A673 (cell line): ENCODE measurements at regions not wholly inside any gene's neighbourhood (a gene's known extent, or its start where the extent isn't known, plus 50 kb on each side); places are given as distances from the start of the nearest gene placed in this dataset.
"Not testable (repeated sequence)": the region's sequence is repeated elsewhere in the genome, so short reads cannot be mapped to it uniquely, and the experiment has no call there.

Experiments
- BruUV-seq: library from RNA; stranded (reverse); fragments of 400-500 nt; replicated peaks from 2 replicates; lab custom pipeline; 2021; lab: Mats Ljungman, UMichigan
- CTCF ChIA-PET: fragments of 300-600 bp; sonication (Branson Sonifier 250); formaldehyde crosslinking; loops from one replicate; lab custom pipeline; 2022; ENCODE audit warnings: antibody characterized with exemption; lab: Charles Lee
- POLR2A ChIA-PET: fragments of 300-600 bp; sonication (Branson Sonifier 250); formaldehyde crosslinking; loops from one replicate; lab custom pipeline; 2022; ENCODE audit warnings: antibody characterized with exemption; ENCODE audit not compliant: low non-redundant PET; lab: Charles Lee
- DNase-seq: peaks from one replicate; pipeline ENCODE4 v3.0.0-alpha.2; 2015; ENCODE audit warnings: low spot score
- H3K27ac ChIP-seq: fragments of 200-600 bp; sonication (generic); 2 replicates; pipeline ENCODE4 v1.5.1; 2016; ENCODE audit warnings: mixed run types, low read depth, mild to moderate bottlenecking, mixed read lengths, antibody characterized with exemption, low read length; ENCODE audit not compliant: poor library complexity, severe bottlenecking
- H3K27me3 ChIP-seq: fragments of 200-600 bp; sonication (generic); replicated peaks from 2 replicates; pipeline ENCODE4 v1.6.1; 2017; ENCODE audit warnings: mixed run types, low read depth, mild to moderate bottlenecking, mixed read lengths, antibody characterized with exemption, low read length; ENCODE audit not compliant: insufficient read depth, poor library complexity
- H3K36me3 ChIP-seq: fragments of 200-600 bp; sonication (generic); 2 replicates; pipeline ENCODE4 v1.6.1; 2016; ENCODE audit warnings: mixed run types, mild to moderate bottlenecking, mixed read lengths, antibody characterized with exemption, low read length; ENCODE audit not compliant: insufficient read depth, poor library complexity, severe bottlenecking
- H3K4me1 ChIP-seq: fragments of 200-600 bp; sonication (generic); 2 replicates; pipeline ENCODE4 v1.6.1; 2017; ENCODE audit warnings: mixed run types, mild to moderate bottlenecking, mixed read lengths, antibody characterized with exemption, low read length; ENCODE audit not compliant: insufficient read depth, poor library complexity, severe bottlenecking
- H3K4me3 ChIP-seq: fragments of 200-600 bp; sonication (generic); 2 replicates; pipeline ENCODE4 v1.5.1; 2016; ENCODE audit warnings: low read depth, mixed run types, mild to moderate bottlenecking, mixed read lengths, low read length; ENCODE audit not compliant: poor library complexity, severe bottlenecking
- H3K9me3 ChIP-seq: fragments of 200-600 bp; sonication (generic); 2 replicates; pipeline ENCODE4 v1.6.1; 2016; ENCODE audit warnings: mixed run types, low read depth, mild to moderate bottlenecking, mixed read lengths, antibody characterized with exemption, low read length; ENCODE audit not compliant: poor library complexity, severe bottlenecking
- EZH2 ChIP-seq: fragments of 200-600 bp; sonication (generic); IDR thresholded peaks from 2 replicates; pipeline ENCODE4 v1.6.1; 2017; ENCODE audit warnings: borderline replicate concordance, low read depth, mild to moderate bottlenecking, mixed read lengths, antibody characterized with exemption, low read length; ENCODE audit not compliant: poor library complexity, severe bottlenecking
- intact Hi-C: fragments of 100-400 bp; cut with micrococcal nuclease; formaldehyde crosslinking; loops from one replicate; pipeline ENCODE4 v1.10.0; 2022; ENCODE audit not compliant: unreplicated experiment
- TF ChIP-seq, protein P1 (sequence below): fragments of 300-800, 200-600 bp; sonication (generic); conservative IDR thresholded peaks from 2 replicates; pipeline ENCODE4 v1.5.1; 2017; ENCODE audit warnings: low read depth, mild to moderate bottlenecking, antibody characterized with exemption, low read length, moderate library complexity, mixed read lengths

GRCh38 chr1:233463333-233463732, 135.8 kb downstream of the MAP3K21 start:
- BruUV-seq, result no TSS peak
- no peak for DNase-seq
- TF ChIP-seq, protein P1, sequence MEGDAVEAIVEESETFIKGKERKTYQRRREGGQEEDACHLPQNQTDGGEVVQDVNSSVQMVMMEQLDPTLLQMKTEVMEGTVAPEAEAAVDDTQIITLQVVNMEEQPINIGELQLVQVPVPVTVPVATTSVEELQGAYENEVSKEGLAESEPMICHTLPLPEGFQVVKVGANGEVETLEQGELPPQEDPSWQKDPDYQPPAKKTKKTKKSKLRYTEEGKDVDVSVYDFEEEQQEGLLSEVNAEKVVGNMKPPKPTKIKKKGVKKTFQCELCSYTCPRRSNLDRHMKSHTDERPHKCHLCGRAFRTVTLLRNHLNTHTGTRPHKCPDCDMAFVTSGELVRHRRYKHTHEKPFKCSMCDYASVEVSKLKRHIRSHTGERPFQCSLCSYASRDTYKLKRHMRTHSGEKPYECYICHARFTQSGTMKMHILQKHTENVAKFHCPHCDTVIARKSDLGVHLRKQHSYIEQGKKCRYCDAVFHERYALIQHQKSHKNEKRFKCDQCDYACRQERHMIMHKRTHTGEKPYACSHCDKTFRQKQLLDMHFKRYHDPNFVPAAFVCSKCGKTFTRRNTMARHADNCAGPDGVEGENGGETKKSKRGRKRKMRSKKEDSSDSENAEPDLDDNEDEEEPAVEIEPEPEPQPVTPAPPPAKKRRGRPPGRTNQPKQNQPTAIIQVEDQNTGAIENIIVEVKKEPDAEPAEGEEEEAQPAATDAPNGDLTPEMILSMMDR, result no peak
- no peak for TF ChIP-seq EZH2
- ChIA-PET CTCF (interaction anchor here (0.5 kb wide), 1 partner anchor 1135 kb away, joined by 3 read pairs; no protein-coding TSS in a partner anchor), POLR2A (no interaction called here)
- Histone ChIP-seq H3K27ac (no peak overlapping the region), H3K4me1 (no peaks in the 10 kb centered on the region), H3K4me3 (no peak overlapping the region), H3K9me3 (no peaks in the 10 kb centered on the region), H3K27me3 (peaks cover 3% of the 10 kb centered on the region), H3K36me3 (no peaks in the 10 kb centered on the region)
- intact Hi-C loops, result no loop called here

- Histone ChIP-seq H3K9me3 (no peaks in the 10 kb centered on the region), H3K27me3 (peaks cover 3% of the 10 kb centered on the region), H3K27ac (no peak overlapping the region), H3K4me3 (no peak overlapping the region), H3K36me3 (no peaks in the 10 kb centered on the region), H3K4me1 (no peaks in the 10 kb centered on the region)
- intact Hi-C loops, result no loop called here
- TF ChIP-seq, protein P1, result no peak
- TF ChIP-seq EZH2, result no peak
- no peak for DNase-seq
- CTCF ChIA-PET, result no interaction called here
- BruUV-seq, result no TSS peak
- POLR2A ChIA-PET, result no interaction called here
Measured at GRCh38 chr1:233465745-233466343, 138.3 kb downstream of the MAP3K21 start.

- no TSS peak for BruUV-seq
- POLR2A ChIA-PET, result no interaction called here
- Histone ChIP-seq H3K27ac (no peak overlapping the region), H3K4me1 (no peaks in the 10 kb centered on the region), H3K9me3 (no peaks in the 10 kb centered on the region), H3K36me3 (no peaks in the 10 kb centered on the region), H3K4me3 (no peak overlapping the region), H3K27me3 (no peaks in the 10 kb centered on the region)
- intact Hi-C loops, result no loop called here
- CTCF ChIA-PET, result no interaction called here
- TF ChIP-seq EZH2, result no peak
- TF ChIP-seq, protein P1, result no peak
- no peak for DNase-seq
Measured at GRCh38 chr1:233470741-233471499, 143.0 kb upstream of the KCNK1 start.

DNA sequence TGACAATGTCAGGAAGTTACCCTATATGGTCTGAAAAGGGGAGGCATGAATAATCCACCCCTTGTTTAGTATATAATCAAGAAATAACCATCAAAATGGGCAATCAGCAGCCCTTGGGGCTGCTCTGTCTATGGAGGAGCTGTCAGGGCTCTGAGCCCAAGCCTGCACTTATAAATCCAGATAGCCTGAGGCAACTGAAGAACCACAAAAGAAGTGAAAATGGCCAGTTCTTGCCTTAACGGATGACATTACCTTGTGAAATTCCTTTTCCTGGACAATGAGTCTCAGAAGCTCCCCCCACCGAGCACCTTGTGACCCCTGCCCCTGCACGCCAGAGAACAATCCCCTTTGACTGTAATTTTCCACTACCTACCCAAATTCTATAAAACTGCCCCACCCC, 142.1 kb upstream of the KCNK1 start:
- H3K36me3 ChIP-seq, BruUV-seq, H3K27me3 ChIP-seq, H3K4me3 ChIP-seq, intact Hi-C loops, DNase-seq, H3K27ac ChIP-seq, H3K9me3 ChIP-seq, CTCF ChIA-PET, H3K4me1 ChIP-seq, POLR2A ChIA-PET: not testable (repeated sequence)

- H3K4me3 ChIP-seq, POLR2A ChIA-PET, CTCF ChIA-PET, H3K36me3 ChIP-seq, BruUV-seq, H3K9me3 ChIP-seq, H3K27ac ChIP-seq, intact Hi-C loops, H3K4me1 ChIP-seq, H3K27me3 ChIP-seq, DNase-seq: not testable (repeated sequence)
Measured at GRCh38 chr1:233472796-233473195, 141.1 kb upstream of the KCNK1 start.
